A673 (cell line): ENCODE measurements at regions not wholly inside any gene's neighbourhood (a gene's known extent, or its start where the extent isn't known, plus 50 kb on each side); places are given as distances from the start of the nearest gene placed in this dataset.

ENCODE experiments used
- BruUV-seq: library from RNA; stranded (reverse); fragments of 400-500 nt; replicated peaks from 2 replicates; lab custom pipeline; 2021; lab: Mats Ljungman, UMichigan
- CTCF ChIA-PET: fragments of 300-600 bp; sonication (Branson Sonifier 250); formaldehyde crosslinking; loops from one replicate; lab custom pipeline; 2022; ENCODE audit warnings: antibody characterized with exemption; lab: Charles Lee
- POLR2A ChIA-PET: fragments of 300-600 bp; sonication (Branson Sonifier 250); formaldehyde crosslinking; loops from one replicate; lab custom pipeline; 2022; ENCODE audit warnings: antibody characterized with exemption; ENCODE audit not compliant: low non-redundant PET; lab: Charles Lee
- DNase-seq: peaks from one replicate; pipeline ENCODE4 v3.0.0-alpha.2; 2015; ENCODE audit warnings: low spot score
- H3K27ac ChIP-seq: fragments of 200-600 bp; sonication (generic); 2 replicates; pipeline ENCODE4 v1.5.1; 2016; ENCODE audit warnings: mixed run types, low read depth, mild to moderate bottlenecking, mixed read lengths, antibody characterized with exemption, low read length; ENCODE audit not compliant: poor library complexity, severe bottlenecking
- H3K27me3 ChIP-seq: fragments of 200-600 bp; sonication (generic); replicated peaks from 2 replicates; pipeline ENCODE4 v1.6.1; 2017; ENCODE audit warnings: mixed run types, low read depth, mild to moderate bottlenecking, mixed read lengths, antibody characterized with exemption, low read length; ENCODE audit not compliant: insufficient read depth, poor library complexity
- H3K36me3 ChIP-seq: fragments of 200-600 bp; sonication (generic); 2 replicates; pipeline ENCODE4 v1.6.1; 2016; ENCODE audit warnings: mixed run types, mild to moderate bottlenecking, mixed read lengths, antibody characterized with exemption, low read length; ENCODE audit not compliant: insufficient read depth, poor library complexity, severe bottlenecking
- H3K4me1 ChIP-seq: fragments of 200-600 bp; sonication (generic); 2 replicates; pipeline ENCODE4 v1.6.1; 2017; ENCODE audit warnings: mixed run types, mild to moderate bottlenecking, mixed read lengths, antibody characterized with exemption, low read length; ENCODE audit not compliant: insufficient read depth, poor library complexity, severe bottlenecking
- H3K4me3 ChIP-seq: fragments of 200-600 bp; sonication (generic); 2 replicates; pipeline ENCODE4 v1.5.1; 2016; ENCODE audit warnings: low read depth, mixed run types, mild to moderate bottlenecking, mixed read lengths, low read length; ENCODE audit not compliant: poor library complexity, severe bottlenecking
- H3K9me3 ChIP-seq: fragments of 200-600 bp; sonication (generic); 2 replicates; pipeline ENCODE4 v1.6.1; 2016; ENCODE audit warnings: mixed run types, low read depth, mild to moderate bottlenecking, mixed read lengths, antibody characterized with exemption, low read length; ENCODE audit not compliant: poor library complexity, severe bottlenecking
- EZH2 ChIP-seq: fragments of 200-600 bp; sonication (generic); IDR thresholded peaks from 2 replicates; pipeline ENCODE4 v1.6.1; 2017; ENCODE audit warnings: borderline replicate concordance, low read depth, mild to moderate bottlenecking, mixed read lengths, antibody characterized with exemption, low read length; ENCODE audit not compliant: poor library complexity, severe bottlenecking
- intact Hi-C: fragments of 100-400 bp; cut with micrococcal nuclease; formaldehyde crosslinking; loops from one replicate; pipeline ENCODE4 v1.10.0; 2022; ENCODE audit not compliant: unreplicated experiment

GRCh38 chr2:186433777-186434432 is 52.2 kb upstream of the ZC3H15 start:
- TF ChIP-seq EZH2: no peak
- Histone ChIP-seq H3K27ac (no peak overlapping the region), H3K4me1 (no peaks in the 10 kb centered on the region), H3K27me3 (no peaks in the 10 kb centered on the region), H3K9me3 (no peaks in the 10 kb centered on the region), H3K36me3 (no peaks in the 10 kb centered on the region), H3K4me3 (no peak overlapping the region)
- BruUV-seq: no TSS peak
- intact Hi-C loops: no loop called here
- DNase-seq: no peak
- POLR2A ChIA-PET: no interaction called here
- CTCF ChIA-PET: no interaction called here
